ENCODE measurements at regions not wholly inside any gene's neighbourhood (a gene's known extent, or its start where the extent isn't known, plus 50 kb on each side); places are given as distances from the start of the nearest gene placed in this dataset.

DNA sequence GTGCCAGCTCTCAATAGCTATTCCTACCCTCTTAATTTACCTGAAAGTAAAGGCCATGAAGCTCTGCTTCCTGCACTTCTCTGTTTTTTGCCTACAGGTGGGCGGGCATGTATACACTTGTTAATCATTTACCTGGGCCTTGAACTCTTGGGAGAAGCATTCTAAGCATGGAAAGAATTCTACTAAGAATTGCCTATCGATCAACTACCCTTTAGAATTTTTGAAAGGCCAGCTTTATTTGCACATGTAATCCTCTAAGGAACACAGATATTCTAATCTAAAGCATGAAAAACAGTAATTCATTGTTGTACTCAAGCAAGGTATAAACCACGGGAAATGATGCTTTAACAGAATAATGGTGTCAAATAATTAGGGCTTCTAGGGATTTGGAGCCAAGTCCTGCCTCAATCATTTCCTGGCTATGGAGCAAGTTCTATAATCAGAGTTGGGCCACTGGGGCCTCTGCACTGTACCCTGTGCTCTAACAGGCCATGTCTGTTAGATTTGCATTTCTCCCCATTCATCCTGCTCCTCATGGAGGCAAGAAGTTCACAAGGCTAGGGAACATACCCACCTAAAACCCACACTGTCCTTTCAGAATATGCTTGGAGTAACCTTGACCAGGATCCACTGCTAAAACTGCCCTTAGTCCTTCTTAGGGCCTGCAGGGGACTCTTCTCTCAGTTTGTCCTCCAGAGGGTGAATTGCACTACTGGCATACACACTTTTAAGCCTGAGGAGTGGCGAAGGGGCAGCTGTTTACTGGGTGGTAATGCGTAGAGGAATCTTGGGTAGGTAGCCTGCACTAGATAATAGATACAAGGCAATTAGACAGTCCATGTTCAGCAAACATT lies 276.4 kb upstream of the JAG1 start:
- Histone ChIP-seq H3K4me1 (ENCODE audit: control insufficient read depth in 1 of 2, insufficient read depth in 2 of 2, low read length in 2 of 2) (peaks cover 0 to 4% of the 10 kb centered on the region in 2 experiments; a peak in 1 of 4 replicates), H3K9ac (ENCODE audit: low read length) (no peak overlapping the region), H3K4me2 (ENCODE audit: low read length) (peak overlapping the region; percentile 20; the same call in 1 of the 2 replicates), H4K20me1 (ENCODE audit: insufficient read depth) (no peaks in the 10 kb centered on the region), H3K9me3 (ENCODE audit: control insufficient read depth in 1 of 2, insufficient read depth in 1 of 2, low read depth in 1 of 2, low read length in 2 of 2) (no peaks in the 10 kb centered on the region), H3K27me3 (ENCODE audit: insufficient read depth, low read length) (no peaks in the 10 kb centered on the region), H3K9me2 (ENCODE audit: insufficient read depth) (no peaks in the 10 kb centered on the region; the same call in 1 of the 2 replicates), H3K27ac (ENCODE audit: low read depth, low read length) (no peak overlapping the region), H3K36me3 (ENCODE audit: control insufficient read depth in 1 of 2, insufficient read depth in 2 of 2, low read length in 2 of 2) (no peaks in the 10 kb centered on the region), H3K79me2 (ENCODE audit: insufficient read depth, low read length) (no peaks in the 10 kb centered on the region), H2AFZ (ENCODE audit: low read depth, low read length, poor library complexity, severe bottlenecking) (no peak overlapping the region), H3K4me3 (replicated peaks in 1 of 2; ENCODE audit: low read depth in 1 of 2, low read length in 2 of 2) (no peak overlapping the region)
- ATAC-seq (no peak), DNase-seq (ENCODE audit: low read depth, low spot score) (no peak)
- no TSS peak for BruUV-seq (replicated peaks)
- ChIA-PET CTCF (no interaction called here), RAD21 (ENCODE audit: low non-redundant PET in 1 of 2, low total read pairs in 2 of 2, uncharacterized antibody in 2 of 2, unreplicated experiment in 2 of 2) (no interaction called here), POLR2A (no interaction called here)
- TF ChIP-seq SIN3A (IDR thresholded peaks at IDR 0.05; ENCODE audit: low read depth) = no peak
- TF ChIP-seq, protein P1, sequence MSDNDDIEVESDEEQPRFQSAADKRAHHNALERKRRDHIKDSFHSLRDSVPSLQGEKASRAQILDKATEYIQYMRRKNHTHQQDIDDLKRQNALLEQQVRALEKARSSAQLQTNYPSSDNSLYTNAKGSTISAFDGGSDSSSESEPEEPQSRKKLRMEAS (IDR thresholded peaks at IDR 0.05) = no peak
- TF ChIP-seq CEBPB (IDR thresholded peaks at IDR 0.05; ENCODE audit: low read depth) = no peak
- no peak for TF ChIP-seq JUND (IDR thresholded peaks at IDR 0.05)
- no peak for TF ChIP-seq RAD21 (IDR thresholded peaks at IDR 0.05; ENCODE audit: low read depth)
- intact Hi-C loops (cut with micrococcal nuclease) = no loop called here

DNA sequence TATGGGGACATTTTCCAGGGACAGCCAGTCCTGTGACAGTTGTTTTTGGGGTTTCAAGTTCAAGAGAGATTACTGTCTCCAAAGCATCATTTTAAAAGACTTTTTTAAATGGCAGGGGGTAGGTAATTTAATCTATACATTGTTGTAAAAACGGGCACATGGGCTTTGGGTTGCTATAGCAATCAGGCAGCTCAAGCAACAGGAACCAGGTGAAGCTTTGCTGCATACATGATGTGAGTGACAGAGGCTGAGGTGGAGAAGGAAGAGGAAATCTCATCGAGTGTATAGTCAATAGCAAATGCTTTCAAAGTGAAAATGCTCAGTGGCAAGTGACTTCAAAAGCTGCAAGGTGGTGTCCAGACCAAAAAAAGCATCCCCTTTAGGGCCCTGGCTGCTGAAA lies 277.4 kb upstream of the JAG1 start:
- DNase-seq (ENCODE audit: low read depth, low spot score) (no peak), ATAC-seq (no peak)
- CTCF ChIA-PET = no interaction called here
- H3K27me3 ChIP-seq (ENCODE audit: insufficient read depth, low read length) = no peaks in the 10 kb centered on the region
- H3K36me3 ChIP-seq (ENCODE audit: control insufficient read depth in 1 of 2, insufficient read depth in 2 of 2, low read length in 2 of 2) = no peaks in the 10 kb centered on the region
- intact Hi-C loops (cut with micrococcal nuclease) = no loop called here
- BruUV-seq (replicated peaks) = no TSS peak
- H2AFZ ChIP-seq (ENCODE audit: low read depth, low read length, poor library complexity, severe bottlenecking) = no peak overlapping the region
- no peak overlapping the region for H3K9ac ChIP-seq (ENCODE audit: low read length)
- no peaks in the 10 kb centered on the region; the same call in 1 of the 2 replicates for H3K9me2 ChIP-seq (ENCODE audit: insufficient read depth)
- H3K4me2 ChIP-seq (ENCODE audit: low read length) = no peak overlapping the region
- H3K4me3 ChIP-seq (replicated peaks in 1 of 2; ENCODE audit: low read depth in 1 of 2, low read length in 2 of 2) = no peak overlapping the region
- no peak overlapping the region for H3K27ac ChIP-seq (ENCODE audit: low read depth, low read length)
- POLR2A ChIA-PET = no interaction called here
- no peaks in the 10 kb centered on the region for H4K20me1 ChIP-seq (ENCODE audit: insufficient read depth)
- H3K9me3 ChIP-seq (ENCODE audit: control insufficient read depth in 1 of 2, insufficient read depth in 1 of 2, low read depth in 1 of 2, low read length in 2 of 2) = no peaks in the 10 kb centered on the region
- H3K4me1 ChIP-seq (ENCODE audit: control insufficient read depth in 1 of 2, insufficient read depth in 2 of 2, low read length in 2 of 2) = peaks cover 0 to 4% of the 10 kb centered on the region in 2 experiments; a peak in 1 of 4 replicates
- TF ChIP-seq TCF7L2 (IDR thresholded peaks at IDR 0.05; ENCODE audit: borderline replicate concordance, extremely low read depth, insufficient read depth, insufficient read length) = no peak
- TF ChIP-seq CBX3 (IDR thresholded peaks at IDR 0.05; ENCODE audit: low read depth) = no peak
- no peak for TF ChIP-seq CEBPB (IDR thresholded peaks at IDR 0.05; ENCODE audit: low read depth)
- no peak for TF ChIP-seq EZH2phosphoT487 (IDR thresholded peaks at IDR 0.05; ENCODE audit: borderline replicate concordance)
- TF ChIP-seq, protein P2, sequence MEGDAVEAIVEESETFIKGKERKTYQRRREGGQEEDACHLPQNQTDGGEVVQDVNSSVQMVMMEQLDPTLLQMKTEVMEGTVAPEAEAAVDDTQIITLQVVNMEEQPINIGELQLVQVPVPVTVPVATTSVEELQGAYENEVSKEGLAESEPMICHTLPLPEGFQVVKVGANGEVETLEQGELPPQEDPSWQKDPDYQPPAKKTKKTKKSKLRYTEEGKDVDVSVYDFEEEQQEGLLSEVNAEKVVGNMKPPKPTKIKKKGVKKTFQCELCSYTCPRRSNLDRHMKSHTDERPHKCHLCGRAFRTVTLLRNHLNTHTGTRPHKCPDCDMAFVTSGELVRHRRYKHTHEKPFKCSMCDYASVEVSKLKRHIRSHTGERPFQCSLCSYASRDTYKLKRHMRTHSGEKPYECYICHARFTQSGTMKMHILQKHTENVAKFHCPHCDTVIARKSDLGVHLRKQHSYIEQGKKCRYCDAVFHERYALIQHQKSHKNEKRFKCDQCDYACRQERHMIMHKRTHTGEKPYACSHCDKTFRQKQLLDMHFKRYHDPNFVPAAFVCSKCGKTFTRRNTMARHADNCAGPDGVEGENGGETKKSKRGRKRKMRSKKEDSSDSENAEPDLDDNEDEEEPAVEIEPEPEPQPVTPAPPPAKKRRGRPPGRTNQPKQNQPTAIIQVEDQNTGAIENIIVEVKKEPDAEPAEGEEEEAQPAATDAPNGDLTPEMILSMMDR (IDR thresholded peaks at IDR 0.05 in 2 of 3, conservative IDR thresholded peaks at IDR 0.05 in 1 of 3; ENCODE audit: borderline replicate concordance in 1 of 3, insufficient read depth in 1 of 3, low read depth in 2 of 3, low read length in 2 of 3) = no peak
- no peak for TF ChIP-seq POLR2A (IDR thresholded peaks at IDR 0.05; ENCODE audit: borderline replicate concordance, extremely low read depth, insufficient read depth, insufficient read length)
- TF ChIP-seq JUND (IDR thresholded peaks at IDR 0.05) = no peak
- TF ChIP-seq, protein P1 (IDR thresholded peaks at IDR 0.05) = no peak
- TF ChIP-seq ELF1 (IDR thresholded peaks at IDR 0.05; ENCODE audit: borderline replicate concordance, low read depth) = no peak
- no peaks in the 10 kb centered on the region for H3K79me2 ChIP-seq (ENCODE audit: insufficient read depth, low read length)
- RAD21 ChIA-PET (ENCODE audit: low non-redundant PET in 1 of 2, low total read pairs in 2 of 2, uncharacterized antibody in 2 of 2, unreplicated experiment in 2 of 2) = no interaction called here
